HG03432 (cell line): ENCODE measurements at regions not wholly inside any gene's neighbourhood (a gene's known extent, or its start where the extent isn't known, plus 50 kb on each side); places are given as distances from the start of the nearest gene placed in this dataset.

Experiments used
- ATAC-seq: cut with Tn5 transposase; IDR thresholded peaks from one replicate; pipeline ENCODE4 v1.9.1; 2021; ENCODE audit warnings: mild to moderate bottlenecking, moderate library complexity; ENCODE audit not compliant: unreplicated experiment

DNA sequence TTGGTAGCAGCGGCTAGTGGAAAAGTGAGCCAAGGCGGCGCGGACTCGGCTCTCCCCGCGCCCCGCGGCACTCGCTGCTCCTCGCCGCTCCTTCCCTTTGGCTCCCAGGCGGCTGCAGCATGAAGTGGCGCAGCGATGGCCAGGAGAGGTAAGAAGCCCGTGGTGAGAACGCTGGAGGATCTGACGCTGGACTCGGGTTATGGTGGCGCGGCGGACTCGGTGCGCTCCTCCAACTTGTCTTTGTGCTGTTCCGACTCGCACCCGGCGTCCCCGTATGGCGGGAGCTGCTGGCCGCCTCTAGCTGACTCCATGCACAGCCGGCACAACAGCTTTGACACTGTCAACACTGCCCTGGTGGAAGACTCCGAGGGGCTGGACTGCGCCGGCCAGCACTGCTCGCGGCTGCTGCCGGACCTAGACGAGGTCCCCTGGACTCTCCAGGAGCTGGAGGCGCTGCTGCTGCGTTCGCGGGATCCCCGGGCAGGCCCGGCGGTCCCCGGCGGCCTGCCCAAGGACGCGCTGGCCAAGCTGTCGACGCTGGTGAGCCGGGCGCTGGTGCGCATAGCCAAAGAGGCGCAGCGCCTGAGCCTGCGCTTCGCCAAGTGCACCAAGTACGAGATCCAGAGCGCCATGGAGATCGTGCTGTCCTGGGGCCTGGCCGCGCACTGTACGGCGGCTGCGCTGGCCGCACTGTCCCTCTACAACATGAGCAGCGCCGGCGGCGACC is 225.6 kb upstream of the CRY1 start:
- no peak for ATAC-seq

DNA sequence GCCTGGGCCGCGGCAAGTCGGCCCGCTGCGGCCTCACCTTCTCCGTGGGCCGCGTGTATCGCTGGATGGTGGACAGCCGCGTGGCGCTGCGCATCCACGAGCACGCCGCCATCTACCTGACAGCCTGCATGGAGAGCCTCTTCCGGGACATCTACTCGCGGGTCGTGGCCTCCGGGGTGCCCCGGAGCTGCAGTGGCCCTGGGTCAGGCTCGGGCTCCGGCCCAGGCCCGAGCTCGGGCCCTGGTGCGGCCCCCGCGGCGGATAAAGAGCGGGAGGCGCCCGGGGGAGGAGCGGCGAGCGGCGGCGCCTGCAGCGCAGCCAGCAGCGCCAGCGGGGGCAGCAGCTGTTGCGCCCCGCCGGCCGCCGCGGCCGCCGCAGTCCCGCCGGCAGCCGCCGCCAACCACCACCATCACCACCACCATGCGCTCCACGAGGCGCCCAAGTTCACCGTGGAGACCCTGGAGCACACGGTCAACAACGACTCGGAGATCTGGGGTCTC is 226.2 kb upstream of the CRY1 start:
- no peak for ATAC-seq

DNA sequence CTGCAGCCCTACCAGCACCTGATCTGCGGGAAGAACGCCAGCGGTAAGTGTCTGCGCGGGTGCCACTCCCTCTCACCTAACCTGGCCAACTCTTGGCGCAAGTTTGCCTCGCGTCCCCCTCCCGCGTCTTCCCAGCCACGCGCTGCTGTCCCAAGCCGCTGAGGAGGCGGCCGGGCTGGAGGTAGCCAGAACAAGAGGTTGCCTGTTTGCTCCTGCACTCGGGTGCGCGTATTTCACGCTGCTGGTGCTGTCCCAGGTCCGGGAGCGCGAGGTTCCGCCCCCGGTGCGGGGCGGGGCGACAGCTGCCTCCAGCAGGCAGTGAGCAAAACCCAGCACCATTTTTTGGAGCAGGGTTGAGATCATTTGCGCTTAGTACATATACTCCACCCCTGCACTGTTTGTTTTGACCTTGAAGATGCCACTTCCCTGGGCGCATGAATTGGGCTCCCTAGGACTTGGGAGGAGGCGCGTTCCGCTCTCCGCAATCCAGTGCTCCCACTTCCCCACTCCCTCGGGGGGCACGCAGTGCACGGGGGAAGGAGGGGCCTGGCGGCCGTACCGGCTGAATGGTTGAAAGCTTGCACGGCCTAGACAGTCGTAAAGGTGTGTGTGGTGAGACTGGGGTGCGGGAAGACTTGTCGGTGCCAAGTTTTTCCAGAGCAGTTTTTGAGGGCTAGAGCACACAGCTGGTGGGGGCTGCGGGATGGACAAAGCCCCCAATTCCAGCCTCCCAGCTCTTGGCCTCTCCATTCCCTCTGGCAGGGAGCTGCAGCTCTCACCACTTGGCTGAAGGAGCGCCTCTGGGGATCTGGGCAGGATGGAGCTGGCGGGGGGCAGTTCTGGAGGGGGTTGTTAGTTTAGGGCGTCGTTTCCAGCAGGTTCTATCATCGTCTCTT is 226.9 kb upstream of the CRY1 start:
- no peak for ATAC-seq

DNA sequence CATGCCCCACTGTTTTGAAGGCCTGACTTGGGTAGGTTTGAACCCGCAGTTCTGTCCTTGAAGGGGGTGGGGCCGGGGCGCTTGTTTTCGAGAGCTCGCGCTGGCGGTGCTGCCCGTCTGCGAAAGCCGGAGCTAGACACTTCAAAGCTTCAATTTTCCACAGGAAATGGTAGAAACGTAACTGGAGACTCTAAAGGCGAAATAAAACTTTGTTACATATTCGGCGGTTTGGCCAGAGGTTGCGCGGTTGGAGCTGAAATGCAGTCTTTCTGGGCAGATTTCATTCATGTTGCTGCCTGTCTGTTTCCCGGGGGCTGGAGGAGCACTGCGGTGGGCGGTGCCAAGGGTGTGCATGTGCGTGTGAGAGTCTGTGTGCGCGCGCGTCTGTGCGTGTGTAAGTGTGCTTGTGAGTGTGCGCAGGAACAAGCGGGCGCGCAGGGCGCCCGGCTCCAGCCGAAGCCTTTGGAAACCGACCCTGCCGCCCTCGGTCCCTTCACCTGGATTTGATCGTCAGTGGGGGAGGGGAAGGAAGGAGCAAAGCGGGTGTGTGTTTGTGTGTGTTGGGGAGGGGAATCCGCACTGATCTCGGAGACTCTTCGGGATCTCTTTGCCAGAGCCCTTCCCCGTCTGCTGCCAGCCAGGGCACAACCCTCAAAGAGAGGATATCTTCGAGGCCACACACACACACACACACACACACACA is 227.7 kb upstream of the CRY1 start:
- ATAC-seq, result no peak

DNA sequence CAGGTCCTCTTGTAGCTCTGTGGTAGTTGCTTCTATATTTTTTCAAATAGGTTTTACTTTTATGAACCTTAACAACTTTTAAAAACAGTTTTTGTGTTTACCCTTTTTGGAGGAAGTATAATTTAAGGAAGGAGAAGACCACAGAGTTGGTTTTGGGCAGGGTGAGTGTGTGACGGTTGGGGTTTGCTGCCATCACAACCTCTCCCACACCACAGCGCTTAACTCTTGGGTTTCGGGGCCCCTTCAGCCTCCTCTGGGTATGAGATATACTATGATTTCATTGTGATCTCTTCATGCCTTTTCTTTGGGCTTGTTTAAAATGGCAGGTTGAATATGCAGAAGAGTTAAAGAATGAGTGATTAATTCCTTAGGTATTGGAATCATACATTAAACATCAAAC is 228.7 kb upstream of the CRY1 start:
- no peak for ATAC-seq

DNA sequence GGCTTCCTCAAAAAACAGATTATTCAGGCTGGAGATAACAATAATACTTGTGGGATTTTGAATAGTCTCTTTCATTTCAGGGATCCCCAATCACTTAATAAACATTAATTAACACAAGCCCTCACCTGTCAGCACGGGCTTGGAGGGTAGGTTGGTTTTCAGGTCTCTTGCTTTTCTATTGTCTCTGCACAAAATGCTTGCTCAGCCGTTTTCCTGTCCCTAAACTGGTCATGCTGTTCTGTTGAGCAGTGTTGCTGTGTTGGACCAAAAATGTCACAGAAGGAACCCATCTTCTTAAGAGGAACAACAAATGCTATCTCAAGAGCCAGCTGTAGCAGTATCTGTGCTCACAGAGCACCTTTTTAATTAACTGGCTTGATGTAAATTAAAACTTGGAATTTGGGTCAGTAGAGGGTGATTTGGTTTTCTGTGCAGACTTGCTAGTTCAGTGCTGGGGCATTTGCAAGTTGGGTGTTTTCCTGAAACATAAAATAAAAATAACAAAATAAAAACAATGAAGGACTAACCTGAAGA is 231.8 kb upstream of the CRY1 start:
- no peak for ATAC-seq

DNA sequence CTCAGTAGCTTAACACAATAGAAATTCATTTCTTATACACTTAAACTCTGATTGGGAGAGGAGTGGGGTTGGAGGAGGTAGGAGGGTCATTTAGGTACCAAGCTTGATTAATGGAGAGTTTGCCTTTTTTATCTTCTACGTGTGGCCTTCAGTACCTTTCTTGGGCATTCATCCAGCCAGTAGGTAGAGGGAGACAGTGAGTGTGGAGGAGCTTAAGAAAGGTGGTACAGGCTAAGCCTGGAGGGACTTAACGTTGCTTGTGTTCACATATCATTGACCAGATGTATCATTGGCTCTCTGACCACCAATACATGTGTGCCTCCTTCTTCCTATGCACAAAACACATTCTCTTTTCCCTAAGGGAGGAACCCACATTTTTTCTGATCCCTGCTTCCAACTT is 232.9 kb upstream of the CRY1 start:
- ATAC-seq, result no peak

DNA sequence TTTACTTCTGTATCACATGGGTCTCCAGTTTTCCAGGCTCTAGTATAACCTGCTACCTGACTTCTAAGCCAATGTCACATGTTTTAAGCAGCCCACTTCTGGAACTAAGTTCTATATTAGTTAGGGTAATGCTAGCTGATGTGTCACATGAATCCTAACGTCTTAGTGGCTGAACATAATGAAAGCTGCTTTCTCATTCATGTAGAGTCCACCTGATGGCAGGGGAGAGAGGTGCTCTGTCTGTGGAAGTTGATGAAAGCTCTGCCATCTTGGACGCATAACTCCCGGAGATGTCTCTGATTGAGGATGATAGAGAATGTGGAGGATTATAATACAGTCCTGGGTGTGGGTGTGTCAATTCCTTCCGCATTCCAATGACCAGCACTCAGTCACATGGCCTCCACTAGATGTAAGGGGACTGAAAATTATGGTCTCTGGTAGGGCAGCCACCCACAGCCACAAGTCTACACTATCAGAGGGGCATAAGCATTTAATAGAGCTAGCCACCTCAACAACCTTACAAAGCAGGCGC is 234.4 kb upstream of the CRY1 start:
- ATAC-seq, result no peak

DNA sequence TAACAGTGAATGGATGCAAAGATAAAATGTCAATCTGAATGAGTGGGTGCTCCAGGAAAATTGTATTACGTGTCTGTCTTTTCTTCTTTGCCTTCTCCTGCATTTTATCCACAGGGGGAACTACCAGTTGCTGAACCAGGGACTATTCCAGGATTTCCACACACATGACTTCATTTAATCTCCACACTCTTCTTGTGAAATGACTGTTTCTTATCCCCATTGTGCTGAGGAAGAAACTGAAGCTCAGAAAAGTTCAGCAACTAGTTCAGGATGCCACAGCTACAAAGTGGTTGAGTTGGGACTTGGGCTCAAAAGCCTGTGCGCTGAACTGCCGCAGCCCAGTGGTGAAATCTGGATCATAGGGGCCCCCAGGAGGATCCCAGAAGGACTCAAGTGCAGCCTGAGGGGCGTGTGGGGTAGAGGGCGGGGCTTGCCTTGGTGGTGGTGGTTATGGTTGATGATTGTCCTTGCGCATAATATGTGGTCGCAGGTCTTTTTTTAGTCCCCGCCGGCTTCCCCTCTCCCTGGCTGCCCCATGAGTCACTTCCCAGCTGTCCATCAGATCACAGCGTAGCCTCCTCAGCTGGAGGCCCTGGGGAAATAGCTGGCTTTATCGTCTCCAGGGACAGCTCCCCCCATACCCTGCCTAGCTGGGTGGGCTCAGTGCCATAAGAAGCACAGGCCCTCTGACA is 235.2 kb upstream of the CRY1 start:
- no peak for ATAC-seq

DNA sequence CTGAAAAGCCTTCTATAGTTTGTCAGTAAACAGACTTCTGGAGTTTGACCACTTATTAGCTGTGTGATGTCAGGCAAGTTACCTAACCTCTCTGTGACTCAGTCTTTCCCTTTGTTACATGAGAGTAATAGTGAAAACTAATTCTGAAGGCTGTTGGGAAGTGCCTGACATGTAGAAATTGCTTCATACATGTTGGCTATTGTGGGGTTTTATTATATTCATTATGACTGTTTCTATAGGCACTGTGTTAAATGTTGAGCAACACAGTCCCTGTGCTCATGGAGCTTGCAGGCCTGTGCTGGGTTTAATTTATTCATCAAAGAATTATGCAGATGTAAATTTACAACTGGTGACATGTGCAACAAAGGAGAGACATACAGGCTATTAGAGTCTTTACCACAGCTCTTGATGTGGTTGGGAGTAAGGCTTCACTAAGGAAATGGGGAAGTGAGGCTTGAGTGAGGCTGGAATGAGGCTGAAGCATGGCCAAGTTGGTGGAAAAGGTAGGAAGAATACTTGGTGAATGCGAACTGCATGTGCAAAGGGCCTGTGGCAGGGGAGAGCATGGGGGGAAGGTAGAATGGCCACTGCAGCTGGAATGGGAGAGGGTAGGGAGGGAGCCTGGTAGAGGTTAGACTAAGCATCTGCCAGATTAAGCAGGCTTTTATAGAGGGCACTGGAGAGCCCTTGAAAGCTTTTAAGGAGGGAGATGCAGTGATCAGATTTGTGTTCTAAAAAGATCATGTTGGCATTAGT is 236.4 kb upstream of the CRY1 start:
- no peak for ATAC-seq

DNA sequence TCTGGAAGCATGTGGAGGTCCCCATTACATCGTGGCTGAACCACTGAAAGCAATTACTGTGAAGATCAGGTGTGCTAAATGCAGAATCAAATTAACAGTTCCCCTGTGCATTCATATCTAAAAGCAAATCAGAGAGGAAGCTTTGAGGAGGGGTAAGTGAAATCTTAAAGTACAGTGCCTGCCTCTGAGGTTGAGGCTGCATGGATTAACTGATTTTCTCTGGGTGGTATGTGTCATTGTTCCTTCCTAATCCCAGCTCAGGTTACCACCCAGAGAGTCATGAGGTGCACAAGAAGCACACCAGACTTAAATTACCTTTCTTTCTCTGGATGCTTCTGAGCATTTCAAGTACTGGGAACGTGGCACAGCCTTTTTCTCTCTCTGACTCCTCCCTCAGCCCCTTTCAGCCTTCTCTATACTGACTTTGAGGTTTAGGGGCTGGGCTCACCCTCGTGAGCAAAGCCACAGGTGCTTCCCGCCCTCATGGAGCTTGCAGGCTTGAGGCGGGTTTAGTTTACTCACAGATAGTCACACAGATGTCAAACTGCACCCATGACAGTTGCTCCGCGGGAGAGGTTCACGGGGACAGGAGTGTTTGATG is 237.6 kb upstream of the CRY1 start:
- ATAC-seq, result no peak

DNA sequence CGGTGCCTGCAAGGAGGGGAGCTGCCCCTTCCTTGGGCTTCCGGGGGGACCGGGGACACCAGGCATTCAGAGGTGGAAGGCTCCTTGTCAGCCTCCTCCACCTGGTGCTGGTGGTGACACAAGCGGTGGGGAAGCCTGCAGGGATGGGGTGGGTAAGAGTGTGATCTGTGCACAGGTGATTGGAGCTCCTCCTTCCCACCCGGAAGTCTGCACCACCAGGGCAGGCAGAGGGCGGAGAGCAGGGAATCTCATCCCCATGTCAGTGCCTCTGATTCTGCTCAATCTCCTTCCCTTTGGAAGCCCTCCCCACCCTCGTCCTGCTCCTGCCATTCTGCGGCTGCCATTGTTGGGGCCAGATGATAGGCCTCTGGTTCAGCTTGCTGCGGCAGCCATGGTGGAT is 238.1 kb upstream of the CRY1 start:
- no peak for ATAC-seq

DNA sequence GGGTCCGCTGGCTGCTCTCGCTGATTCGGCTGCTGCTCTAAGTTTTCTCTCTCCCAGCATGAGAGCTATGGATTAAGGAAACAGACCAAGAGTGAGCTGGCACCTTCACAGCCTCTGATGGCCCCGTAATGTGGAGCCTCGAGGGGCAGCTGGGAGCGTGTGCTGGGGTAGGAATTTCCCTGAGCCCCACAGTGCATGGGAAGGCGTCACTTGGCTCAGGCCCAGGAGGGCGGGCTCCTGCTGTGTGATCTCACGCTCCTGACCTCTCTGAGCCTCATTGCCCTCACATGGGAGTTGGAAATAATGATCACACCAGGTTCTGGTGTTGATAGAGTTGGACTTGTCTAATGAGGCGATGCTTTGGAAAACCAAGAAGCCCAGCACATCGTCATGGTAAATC is 238.6 kb upstream of the CRY1 start:
- no peak for ATAC-seq

DNA sequence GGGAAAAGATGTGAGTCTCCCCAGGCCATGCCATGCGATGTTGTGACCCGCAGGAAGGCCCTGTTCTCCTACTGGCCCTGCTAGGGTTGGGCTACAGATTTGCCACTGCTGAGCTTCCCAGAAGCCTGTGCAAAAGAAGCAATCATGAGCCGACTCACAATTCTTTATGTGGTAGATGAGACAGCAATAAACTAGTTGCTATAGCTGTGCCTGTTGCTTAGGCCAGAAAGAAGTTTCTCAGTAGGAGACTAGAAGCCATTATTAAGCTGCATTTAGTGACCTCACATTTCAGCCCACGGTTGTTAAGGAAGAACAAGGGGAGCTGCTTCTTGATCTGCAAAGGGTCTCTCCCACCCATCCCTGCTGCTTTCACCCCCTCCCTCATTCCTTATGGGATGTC is 239.4 kb upstream of the CRY1 start:
- ATAC-seq, result no peak

DNA sequence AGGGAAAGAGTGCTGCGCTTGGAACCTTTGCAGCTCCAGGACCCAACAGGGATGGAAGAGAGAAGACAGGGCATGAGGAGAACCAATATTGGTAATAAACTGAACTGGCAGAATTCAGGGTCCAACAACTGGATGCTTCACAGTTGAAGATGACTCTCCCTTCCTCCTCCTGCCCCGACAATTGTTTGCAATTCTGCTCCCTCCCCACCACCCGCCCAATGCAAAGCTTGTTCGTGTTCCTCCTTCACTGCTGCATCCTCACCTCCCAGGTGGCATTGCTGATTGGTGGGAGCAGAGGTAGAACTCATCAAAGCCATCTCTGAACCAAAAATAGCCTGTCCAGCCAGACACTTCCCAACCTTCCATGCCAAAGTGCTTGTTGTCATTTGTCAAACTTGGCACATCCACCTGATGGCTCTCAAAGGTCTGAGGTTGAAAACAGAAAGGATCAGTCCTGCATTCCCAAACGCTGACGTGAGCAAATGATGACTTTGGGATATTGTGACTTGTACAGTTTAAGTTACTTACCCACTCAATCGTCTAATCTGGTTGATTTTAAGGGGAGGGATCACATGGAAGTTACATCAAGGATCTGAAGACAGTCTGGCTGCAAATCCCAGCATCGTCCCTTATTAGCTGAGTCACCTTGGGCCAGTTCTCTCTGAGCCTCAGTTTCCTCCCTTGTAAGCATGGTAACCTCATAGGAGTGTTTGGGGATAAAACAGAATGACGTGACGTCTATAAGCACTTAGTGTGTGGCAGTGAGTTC is 242.6 kb upstream of the CRY1 start:
- no peak for ATAC-seq

DNA sequence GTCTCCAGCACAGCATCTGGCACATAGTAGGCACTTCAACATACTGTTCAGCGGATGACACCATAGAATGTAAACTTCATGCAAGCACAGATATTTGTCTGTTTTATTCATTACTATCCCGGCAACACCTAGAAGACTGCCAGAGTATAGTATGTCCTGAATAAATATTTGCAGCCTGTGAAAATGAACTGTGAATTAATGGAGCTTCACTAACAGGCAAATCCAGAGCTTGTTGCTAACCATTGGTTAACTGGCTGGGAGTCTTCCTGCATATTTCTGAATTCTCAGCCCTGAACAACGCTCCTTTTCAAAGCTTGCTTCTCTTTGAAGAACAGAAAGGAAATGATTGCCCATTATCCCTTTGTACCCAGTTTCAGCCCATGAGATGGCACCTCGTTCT is 243.3 kb upstream of the CRY1 start:
- no peak for ATAC-seq

DNA sequence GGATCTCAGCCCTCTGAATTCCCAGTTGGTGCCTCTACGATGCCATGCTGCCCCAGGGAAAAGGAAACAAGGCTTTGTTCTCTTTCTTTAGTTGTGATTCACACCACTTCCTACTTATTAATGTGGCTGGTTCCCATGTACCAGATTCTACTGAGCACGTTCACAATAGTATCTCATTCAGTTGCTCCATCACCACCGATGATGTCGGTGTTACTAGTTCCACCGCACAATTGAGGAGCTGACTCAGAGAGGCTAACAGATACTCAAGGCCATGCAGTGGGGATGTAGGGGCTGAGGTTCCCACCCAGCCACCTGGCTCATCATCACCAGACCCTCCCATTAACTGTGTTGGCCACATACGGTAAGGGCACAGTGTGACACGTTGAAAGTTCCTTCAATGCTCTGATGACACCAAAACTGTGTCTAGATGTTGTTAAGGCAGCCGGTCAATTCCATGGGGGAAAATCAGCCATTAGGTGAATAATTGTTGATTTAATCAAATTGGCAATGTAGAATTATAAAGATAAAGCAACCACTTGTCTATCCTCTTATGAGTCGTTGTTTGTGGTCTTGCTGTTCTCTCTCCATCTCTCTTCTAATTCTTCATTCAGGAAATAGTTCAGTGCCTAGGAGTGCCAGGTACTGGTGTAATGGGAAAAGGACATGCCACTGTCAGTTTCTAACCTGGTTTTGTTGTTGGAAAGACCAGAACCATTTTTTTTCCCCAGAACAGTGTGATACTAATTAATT is 244.2 kb upstream of the CRY1 start:
- ATAC-seq, result no peak

DNA sequence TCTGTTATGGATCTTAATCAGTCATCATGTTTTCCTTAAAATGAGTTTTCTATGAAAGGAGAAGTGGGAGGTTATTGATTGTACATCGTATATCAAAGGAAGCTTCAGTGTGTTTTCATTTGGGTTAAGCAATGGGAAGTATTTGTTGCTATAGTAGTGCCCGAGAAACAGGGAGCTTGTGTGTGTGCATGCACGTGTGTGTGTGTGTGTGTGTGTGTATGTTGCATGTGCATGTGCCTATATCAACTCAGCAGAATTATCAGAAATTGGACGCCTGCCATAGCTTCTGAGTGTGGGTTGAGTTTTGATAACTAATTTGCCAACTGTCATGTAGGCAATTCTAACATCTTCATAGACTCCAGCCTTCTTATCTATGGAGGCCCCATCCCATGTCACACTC is 246.1 kb upstream of the CRY1 start:
- ATAC-seq, result no peak
